ENCODE measurements at regions not wholly inside any gene's neighbourhood (a gene's known extent, or its start where the extent isn't known, plus 50 kb on each side); places are given as distances from the start of the nearest gene placed in this dataset.

DNA sequence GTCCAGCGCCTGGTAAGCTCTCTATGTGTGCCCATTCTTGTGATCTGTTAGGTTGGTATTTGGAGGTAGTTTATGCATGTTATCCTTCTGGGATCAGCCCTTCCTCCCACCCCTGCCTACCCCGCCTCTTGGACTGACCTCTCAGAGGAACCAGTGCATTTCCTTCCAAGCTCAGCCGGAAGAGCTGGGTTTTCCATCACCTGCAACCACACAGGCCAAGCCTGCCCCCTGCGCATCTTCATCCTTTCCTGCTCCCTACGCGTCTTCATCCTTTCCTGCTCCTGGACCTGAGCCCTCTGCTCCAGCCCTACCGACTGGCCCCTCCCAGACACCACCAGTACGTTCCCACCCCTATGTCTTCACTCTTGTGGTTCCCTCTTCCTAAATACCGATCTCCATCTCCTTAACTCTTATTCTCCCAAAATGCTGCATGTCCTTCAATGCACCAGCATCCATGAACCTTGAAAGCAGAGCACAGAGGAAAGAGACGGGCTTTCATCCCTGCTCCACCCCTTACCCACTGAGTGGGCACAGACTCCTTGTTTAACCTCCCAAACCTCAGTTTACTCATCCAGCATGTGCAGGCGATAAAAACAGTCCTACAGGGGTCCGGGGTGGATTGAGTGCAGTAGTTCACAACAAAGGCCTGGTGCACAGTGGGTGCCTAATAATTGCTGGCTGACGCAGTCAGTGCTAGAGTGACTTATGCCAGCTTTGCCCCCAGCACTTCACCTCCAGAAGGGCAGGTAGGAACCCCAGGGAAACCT, 526.3 kb downstream of the MATN1 start:
- no peaks in the 10 kb centered on the region for H3K4me1 ChIP-seq (ENCODE audit: control insufficient read depth, insufficient read depth, low read length, poor library complexity, severe bottlenecking)
- no peak overlapping the region for H3K4me3 ChIP-seq (ENCODE audit: extremely low read depth, insufficient read depth, low read length, poor library complexity, severe bottlenecking)

DNA sequence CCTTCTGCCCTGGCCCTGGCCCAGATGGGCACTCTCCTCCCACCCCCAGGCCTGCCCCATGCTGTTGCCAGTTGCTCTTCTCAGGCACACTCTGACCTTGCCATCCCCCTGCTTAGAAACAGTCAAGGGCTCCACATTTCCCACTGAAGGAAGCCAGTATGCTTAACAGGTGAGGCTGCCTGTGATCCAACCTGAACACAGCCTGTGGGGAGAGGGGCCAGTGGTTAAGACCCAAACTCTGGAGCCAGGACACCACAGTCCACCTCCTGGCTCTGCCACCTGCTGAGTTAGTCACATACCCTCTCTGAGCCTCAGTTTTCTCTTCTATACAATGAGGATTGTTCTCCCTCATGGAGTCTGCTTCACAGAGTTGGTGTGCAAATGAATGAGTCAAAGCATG, 526.9 kb downstream of the MATN1 start:
- Histone ChIP-seq H3K36me3 (ENCODE audit: control insufficient read depth, insufficient read depth, low read length) (no peaks in the 10 kb centered on the region), H3K4me1 (ENCODE audit: control insufficient read depth, insufficient read depth, low read length, poor library complexity, severe bottlenecking) (no peaks in the 10 kb centered on the region), H3K4me3 (ENCODE audit: extremely low read depth, insufficient read depth, low read length, poor library complexity, severe bottlenecking) (no peak overlapping the region)

More for the DNA sequence above, 526.3 kb downstream of the MATN1 start:
- Histone ChIP-seq H3K9me3 (ENCODE audit: control insufficient read depth, low read length) (peaks cover 3% of the 10 kb centered on the region), H3K36me3 (ENCODE audit: control insufficient read depth, insufficient read depth, low read length) (no peaks in the 10 kb centered on the region), H3K27ac (ENCODE audit: low read depth, low read length, severe bottlenecking) (no peak overlapping the region)
- WGBS, 2 experiments (ENCODE audit: insufficient coverage in 2 of 2), result 86 to 91% methylated on average over 12 to 13 of the region's 13 CpGs

DNA sequence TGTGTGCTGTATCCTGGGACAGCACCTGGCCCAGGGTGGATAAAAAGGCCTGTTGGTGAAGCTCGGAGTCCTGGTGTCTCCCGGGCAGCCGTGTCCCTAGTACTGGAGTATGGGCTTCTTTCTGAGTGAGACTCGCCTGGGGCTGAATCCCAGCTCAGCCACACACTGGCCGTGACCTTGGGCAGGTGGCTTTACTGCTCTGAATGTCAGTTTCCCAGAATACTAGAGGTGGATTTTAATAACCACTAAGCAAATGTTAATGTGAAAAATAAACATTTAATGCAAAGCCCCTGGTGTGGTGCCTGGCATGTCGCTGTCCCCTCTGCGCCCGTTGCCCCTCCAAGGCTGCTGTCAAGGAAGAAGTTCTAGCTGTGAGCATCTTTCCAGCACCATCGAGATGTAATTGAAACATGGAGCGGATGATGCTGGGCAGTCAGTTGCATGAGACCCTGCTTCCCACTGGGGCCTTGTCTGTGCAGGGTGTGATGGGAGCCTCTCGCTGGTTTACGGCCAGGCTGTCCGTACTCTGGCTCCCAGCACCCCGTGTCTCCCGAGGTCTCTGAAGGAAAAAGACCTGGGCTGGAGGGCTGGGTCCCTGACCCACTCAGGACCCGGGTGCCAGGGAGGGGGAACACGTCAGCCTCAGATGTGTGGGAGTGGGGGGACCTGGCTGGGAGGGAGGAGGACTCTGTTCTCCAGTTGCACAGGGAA, 527.8 kb downstream of the MATN1 start:
- Histone ChIP-seq H3K9me3 (ENCODE audit: control insufficient read depth, low read length) (no peaks in the 10 kb centered on the region), H3K4me3 (ENCODE audit: extremely low read depth, insufficient read depth, low read length, poor library complexity, severe bottlenecking) (no peak overlapping the region), H3K4me1 (ENCODE audit: control insufficient read depth, insufficient read depth, low read length, poor library complexity, severe bottlenecking) (peaks cover 7% of the 10 kb centered on the region), H3K36me3 (ENCODE audit: control insufficient read depth, insufficient read depth, low read length) (no peaks in the 10 kb centered on the region), H3K27ac (ENCODE audit: low read depth, low read length, severe bottlenecking) (no peak overlapping the region)
- WGBS, 2 experiments (ENCODE audit: insufficient coverage in 2 of 2), result 88 to 95% methylated on average over 11 to 16 of the region's 17 CpGs

More for the DNA sequence above, 526.9 kb downstream of the MATN1 start:
- peaks cover 3% of the 10 kb centered on the region for H3K9me3 ChIP-seq (ENCODE audit: control insufficient read depth, low read length)
- H3K27ac ChIP-seq (ENCODE audit: low read depth, low read length, severe bottlenecking), result no peak overlapping the region

DNA sequence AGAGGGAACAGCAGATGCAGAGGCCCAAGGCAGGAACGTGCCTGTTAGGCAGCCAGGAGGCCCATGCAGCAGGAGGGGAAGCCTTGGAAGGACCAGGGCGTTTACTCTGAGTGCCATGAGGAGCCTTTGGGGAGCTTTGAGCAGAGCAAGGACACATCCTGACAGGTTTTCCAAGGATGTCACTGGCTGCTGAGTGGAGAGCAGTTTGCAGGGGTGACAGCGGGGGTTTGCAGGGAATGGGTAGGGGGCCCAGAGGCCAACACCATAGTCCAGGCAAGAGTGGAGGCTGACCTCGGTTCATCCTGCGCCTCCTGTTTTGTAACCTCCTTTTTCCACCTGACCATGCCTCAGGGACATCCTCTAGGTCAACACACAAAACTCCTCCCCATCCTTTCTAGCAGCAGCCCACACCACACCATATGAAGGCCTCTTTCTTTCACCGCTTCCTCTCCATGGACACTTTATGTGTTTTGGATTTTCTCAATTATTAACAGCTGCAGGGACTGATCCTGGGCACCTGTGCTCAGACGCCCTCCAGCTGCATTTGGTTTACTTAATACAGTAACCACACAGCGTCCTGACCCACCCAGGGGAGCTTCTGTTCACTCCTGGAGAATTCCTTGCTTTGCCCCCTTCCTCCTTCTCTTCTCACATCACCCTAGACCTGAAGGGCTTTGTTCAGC, 528.5 kb downstream of the MATN1 start:
- Histone ChIP-seq H3K27ac (ENCODE audit: low read depth, low read length, severe bottlenecking) (no peak overlapping the region), H3K9me3 (ENCODE audit: control insufficient read depth, low read length) (no peaks in the 10 kb centered on the region), H3K4me3 (ENCODE audit: extremely low read depth, insufficient read depth, low read length, poor library complexity, severe bottlenecking) (no peak overlapping the region), H3K4me1 (ENCODE audit: control insufficient read depth, insufficient read depth, low read length, poor library complexity, severe bottlenecking) (peaks cover 8% of the 10 kb centered on the region), H3K36me3 (ENCODE audit: control insufficient read depth, insufficient read depth, low read length) (no peaks in the 10 kb centered on the region)
- 84 to 93% methylated on average over 6 to 8 of the region's 8 CpGs for WGBS, 2 experiments (ENCODE audit: insufficient coverage in 2 of 2)

DNA sequence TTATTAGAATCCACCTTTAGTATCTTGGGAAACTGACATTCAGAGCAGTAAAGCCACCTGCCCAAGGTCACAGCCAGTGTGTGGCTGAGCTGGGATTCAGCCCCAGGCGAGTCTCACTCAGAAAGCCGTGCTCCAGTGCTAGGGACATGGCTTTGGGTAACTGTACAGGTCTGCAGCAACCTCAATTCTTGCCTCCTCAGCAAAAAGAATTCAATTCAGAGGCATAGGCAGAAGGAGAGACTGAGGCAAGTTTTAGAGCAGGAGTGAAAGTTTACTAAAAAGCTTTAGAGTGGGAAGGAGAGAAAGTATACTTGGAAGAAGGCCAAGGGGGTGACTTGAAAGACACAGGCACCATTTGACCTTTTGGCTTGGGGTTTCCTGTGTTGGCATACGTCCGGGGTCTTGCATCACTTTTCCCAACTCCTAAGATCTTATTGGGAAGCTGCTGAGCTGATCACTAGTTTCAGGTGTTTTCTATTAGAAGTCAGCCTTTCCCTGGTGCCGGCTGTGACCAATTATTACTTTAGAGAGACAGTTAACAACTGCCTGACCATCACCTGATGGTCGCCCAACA, 529.3 kb downstream of the MATN1 start:
- Histone ChIP-seq H3K36me3 (ENCODE audit: control insufficient read depth, insufficient read depth, low read length) (no peaks in the 10 kb centered on the region), H3K9me3 (ENCODE audit: control insufficient read depth, low read length) (no peaks in the 10 kb centered on the region), H3K27ac (ENCODE audit: low read depth, low read length, severe bottlenecking) (no peak overlapping the region), H3K4me1 (ENCODE audit: control insufficient read depth, insufficient read depth, low read length, poor library complexity, severe bottlenecking) (peaks cover 8% of the 10 kb centered on the region), H3K4me3 (ENCODE audit: extremely low read depth, insufficient read depth, low read length, poor library complexity, severe bottlenecking) (no peak overlapping the region)
- 94 to 100% methylated on average over 2 of the region's 6 CpGs for WGBS, 2 experiments (ENCODE audit: insufficient coverage in 2 of 2)

DNA sequence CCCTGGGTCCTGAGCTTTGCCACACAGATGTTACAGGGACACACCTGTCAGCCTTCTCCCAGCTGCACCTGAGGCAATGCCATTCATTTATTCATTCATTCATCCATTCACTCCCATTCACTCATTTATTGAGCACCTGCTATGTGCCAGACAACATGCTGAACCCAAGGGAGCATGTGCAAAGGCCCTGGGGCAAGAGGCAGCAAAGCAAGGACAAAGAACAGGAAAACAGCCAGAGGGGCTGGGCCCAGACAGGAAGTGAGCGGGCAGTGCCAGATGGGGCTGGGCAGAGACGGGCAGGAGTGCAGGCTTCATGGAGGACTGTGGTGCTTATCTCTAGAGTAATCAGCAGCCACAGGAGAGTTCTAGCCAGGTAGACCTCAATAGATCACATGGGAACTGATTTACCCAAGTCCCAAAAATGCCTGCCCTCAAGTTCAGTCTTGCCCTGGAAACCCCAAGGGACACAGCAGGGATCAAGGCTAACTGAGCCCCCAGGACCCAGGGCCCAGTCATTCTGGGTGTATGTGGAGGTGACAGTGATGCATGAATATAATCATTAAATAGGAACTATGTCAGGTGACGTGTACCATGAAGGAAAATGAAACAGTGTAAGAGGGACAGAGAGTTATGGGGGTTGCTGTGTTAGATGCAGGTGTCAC, 530.3 kb downstream of the MATN1 start:
- Histone ChIP-seq H3K36me3 (ENCODE audit: control insufficient read depth, insufficient read depth, low read length) (no peaks in the 10 kb centered on the region), H3K4me3 (ENCODE audit: extremely low read depth, insufficient read depth, low read length, poor library complexity, severe bottlenecking) (no peak overlapping the region), H3K27ac (ENCODE audit: low read depth, low read length, severe bottlenecking) (no peak overlapping the region), H3K4me1 (ENCODE audit: control insufficient read depth, insufficient read depth, low read length, poor library complexity, severe bottlenecking) (peaks cover 8% of the 10 kb centered on the region), H3K9me3 (ENCODE audit: control insufficient read depth, low read length) (no peaks in the 10 kb centered on the region)
- WGBS, 2 experiments (ENCODE audit: insufficient coverage in 2 of 2), result 91 to 96% methylated on average over 3 of the region's 3 CpGs

DNA sequence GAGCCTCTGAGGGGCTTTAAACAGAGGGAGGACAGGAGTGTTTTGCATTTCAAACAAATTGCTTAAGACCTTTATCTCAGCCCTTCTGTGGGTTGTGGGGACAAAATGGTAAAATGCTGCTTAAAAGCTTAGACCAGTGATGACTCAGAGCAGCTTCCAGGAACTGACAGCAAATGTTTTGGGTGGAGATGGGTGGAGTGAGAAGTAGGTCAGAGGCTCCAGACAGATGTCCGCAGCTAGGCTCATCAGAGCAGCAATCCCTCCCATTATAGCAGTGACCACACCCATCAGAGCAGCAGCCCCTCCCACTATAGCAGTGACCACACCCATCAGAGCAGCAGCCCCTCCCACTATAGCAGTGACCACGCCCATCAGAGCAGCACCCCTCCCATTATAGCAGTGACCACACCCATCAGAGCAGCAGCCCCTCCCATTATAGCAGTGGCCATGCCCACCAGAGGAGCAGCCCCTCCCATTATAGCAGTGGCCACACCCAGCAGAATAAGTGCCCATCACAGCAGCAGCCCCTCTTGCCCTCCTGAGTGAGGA, 532.2 kb downstream of the MATN1 start:
- Histone ChIP-seq H3K4me1 (ENCODE audit: control insufficient read depth, insufficient read depth, low read length, poor library complexity, severe bottlenecking) (peaks cover 8% of the 10 kb centered on the region), H3K27ac (ENCODE audit: low read depth, low read length, severe bottlenecking) (no peak overlapping the region), H3K4me3 (ENCODE audit: extremely low read depth, insufficient read depth, low read length, poor library complexity, severe bottlenecking) (no peak overlapping the region), H3K36me3 (ENCODE audit: control insufficient read depth, insufficient read depth, low read length) (no peaks in the 10 kb centered on the region), H3K9me3 (ENCODE audit: control insufficient read depth, low read length) (no peaks in the 10 kb centered on the region)
- WGBS, 2 experiments (ENCODE audit: insufficient coverage in 2 of 2), result 83% methylated on average over 1 of the region's 2 CpGs; no CpG with 5 or more reads in 1 of the 2 experiments

DNA sequence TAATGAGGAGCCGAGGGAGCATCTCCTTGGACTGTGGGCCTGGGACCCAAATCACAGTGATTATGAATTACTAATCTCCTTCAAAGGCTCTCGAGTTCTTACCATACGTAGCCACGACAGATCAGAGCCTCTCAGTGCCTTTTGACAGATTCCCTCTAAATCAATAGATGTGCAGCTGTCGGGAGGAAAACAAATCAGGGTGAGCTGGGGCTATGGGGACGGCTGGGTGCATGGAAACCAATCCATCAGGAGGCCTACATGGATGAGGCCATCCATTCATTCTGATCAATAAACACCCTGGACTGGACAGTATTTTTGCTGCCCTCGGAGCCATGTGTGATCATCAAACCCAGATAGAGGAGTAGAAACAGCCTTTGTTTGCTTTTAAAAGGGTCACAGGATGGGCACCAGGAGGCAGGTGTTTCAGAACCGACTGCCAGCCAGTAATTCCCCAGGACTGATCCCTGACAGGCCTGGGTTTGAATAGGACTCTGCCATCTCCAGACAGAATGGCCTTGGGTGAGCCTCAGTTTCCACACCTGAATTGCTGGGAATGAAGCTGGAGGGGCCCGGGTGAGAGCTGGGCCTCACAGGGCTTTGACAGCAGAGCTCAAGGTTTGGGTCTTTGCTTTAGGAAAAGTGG, 532.8 kb downstream of the MATN1 start:
- WGBS, 2 experiments (ENCODE audit: insufficient coverage in 2 of 2), result 89 to 91% methylated on average over 4 to 8 of the region's 9 CpGs
- no peak overlapping the region for H3K27ac ChIP-seq (ENCODE audit: low read depth, low read length, severe bottlenecking)

DNA sequence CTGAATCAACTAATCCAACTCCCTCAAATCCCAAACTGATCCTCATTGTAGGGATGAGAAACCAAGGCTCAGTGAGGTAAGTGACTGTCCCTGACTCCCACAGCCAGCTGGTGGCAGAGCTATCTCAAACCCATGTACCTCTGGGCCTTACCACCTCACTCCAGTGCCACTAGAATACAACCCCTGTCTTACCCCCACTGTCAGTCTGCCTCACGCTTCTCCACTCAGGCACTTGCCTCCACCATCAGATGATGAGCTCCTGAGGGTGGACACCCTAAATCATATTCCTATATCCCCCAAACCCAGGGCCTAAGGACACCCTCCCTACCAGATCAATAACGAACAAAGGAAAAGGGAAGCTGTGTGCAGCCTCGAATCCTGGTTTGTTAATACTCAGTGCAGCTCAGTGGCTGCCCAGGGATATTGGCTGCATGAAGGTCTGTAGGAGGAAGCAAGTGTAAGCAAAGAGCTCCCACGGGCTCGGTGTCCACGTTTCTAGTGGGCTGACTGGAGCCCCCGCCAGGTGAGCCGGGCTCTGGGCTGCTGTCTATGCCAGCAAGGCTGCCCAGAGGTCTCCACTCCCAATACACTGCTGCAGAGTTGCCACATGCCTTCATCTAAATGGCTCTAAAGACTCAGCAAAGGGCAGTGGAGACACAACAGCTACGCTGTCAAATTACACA, 533.4 kb downstream of the MATN1 start:
- Histone ChIP-seq H3K4me1 (ENCODE audit: control insufficient read depth, insufficient read depth, low read length, poor library complexity, severe bottlenecking) (peaks cover 8% of the 10 kb centered on the region), H3K4me3 (ENCODE audit: extremely low read depth, insufficient read depth, low read length, poor library complexity, severe bottlenecking) (no peak overlapping the region), H3K36me3 (ENCODE audit: control insufficient read depth, insufficient read depth, low read length) (no peaks in the 10 kb centered on the region), H3K9me3 (ENCODE audit: control insufficient read depth, low read length) (no peaks in the 10 kb centered on the region), H3K27ac (ENCODE audit: low read depth, low read length, severe bottlenecking) (no peak overlapping the region)
- WGBS, 2 experiments (ENCODE audit: insufficient coverage in 2 of 2), result 95% methylated on average over 3 to 8 of the region's 9 CpGs

More for the DNA sequence above, 532.8 kb downstream of the MATN1 start:
- Histone ChIP-seq H3K4me1 (ENCODE audit: control insufficient read depth, insufficient read depth, low read length, poor library complexity, severe bottlenecking) (peaks cover 8% of the 10 kb centered on the region), H3K9me3 (ENCODE audit: control insufficient read depth, low read length) (no peaks in the 10 kb centered on the region), H3K36me3 (ENCODE audit: control insufficient read depth, insufficient read depth, low read length) (no peaks in the 10 kb centered on the region), H3K4me3 (ENCODE audit: extremely low read depth, insufficient read depth, low read length, poor library complexity, severe bottlenecking) (no peak overlapping the region)

Measured in mesodermal cell (in vitro differentiated cells).